ENCODE measurements at regions not wholly inside any gene's neighbourhood (a gene's known extent, or its start where the extent isn't known, plus 50 kb on each side); places are given as distances from the start of the nearest gene placed in this dataset.

DNA sequence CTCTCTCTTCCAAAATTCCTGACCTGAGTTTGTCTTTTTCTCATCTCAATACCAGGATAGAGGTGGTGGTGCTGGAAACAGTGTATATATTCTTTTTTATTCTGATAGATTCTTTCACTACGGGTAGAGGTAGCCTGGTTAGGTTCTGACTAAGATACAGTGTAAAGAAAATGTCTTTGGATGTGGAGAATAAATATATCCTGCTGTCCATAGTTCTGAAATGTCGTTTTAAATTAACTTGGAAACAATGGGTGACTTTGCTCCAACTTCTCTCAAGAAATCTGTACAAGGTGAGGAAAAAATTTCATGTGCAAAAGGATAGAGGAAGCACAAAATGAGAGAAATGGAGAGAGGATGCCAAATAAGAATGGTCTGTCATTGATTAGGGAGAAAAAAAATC, 546.1 kb downstream of the GBA3 start:
- no peak for TF ChIP-seq SIN3A (IDR thresholded peaks at IDR 0.05; ENCODE audit: borderline replicate concordance in 2 of 2, control insufficient read depth in 1 of 2, low read depth in 2 of 2, low read length in 2 of 2)
- no peak for TF ChIP-seq ZKSCAN3 (CRISPR knock-in tag; IDR thresholded peaks at IDR 0.05)
- TF ChIP-seq CTCF (IDR thresholded peaks at IDR 0.05 in 2 of 3, conservative IDR thresholded peaks at IDR 0.05 in 1 of 3; ENCODE audit: insufficient read depth in 2 of 3, low read depth in 1 of 3, low read length in 3 of 3), result no peak
- no peak for TF ChIP-seq GTF2B (IDR thresholded peaks at IDR 0.05; ENCODE audit: extremely low read depth, insufficient read length)
- no peak for TF ChIP-seq E2F4 (CRISPR knock-in tag; IDR thresholded peaks at IDR 0.05; ENCODE audit: low read depth)
- TF ChIP-seq ZFP30 (CRISPR knock-in tag; IDR thresholded peaks at IDR 0.05; ENCODE audit: borderline replicate concordance), result no peak
- TF ChIP-seq FOXP4 (CRISPR knock-in tag; IDR thresholded peaks at IDR 0.05; ENCODE audit: borderline replicate concordance), result no peak
- no peak for TF ChIP-seq EZH2 (IDR thresholded peaks at IDR 0.05; ENCODE audit: borderline replicate concordance, low read depth, low read length)
- TF ChIP-seq CREB1 (IDR thresholded peaks at IDR 0.05), result no peak
- TF ChIP-seq CREB1 (CRISPR knock-in tag; IDR thresholded peaks at IDR 0.05), result no peak

Measured in K562 (cell line).